ENCODE measurements at regions not wholly inside any gene's neighbourhood (a gene's known extent, or its start where the extent isn't known, plus 50 kb on each side); places are given as distances from the start of the nearest gene placed in this dataset.
"Not testable (repeated sequence)": the region's sequence is repeated elsewhere in the genome, so short reads cannot be mapped to it uniquely, and the experiment has no call there.

DNA sequence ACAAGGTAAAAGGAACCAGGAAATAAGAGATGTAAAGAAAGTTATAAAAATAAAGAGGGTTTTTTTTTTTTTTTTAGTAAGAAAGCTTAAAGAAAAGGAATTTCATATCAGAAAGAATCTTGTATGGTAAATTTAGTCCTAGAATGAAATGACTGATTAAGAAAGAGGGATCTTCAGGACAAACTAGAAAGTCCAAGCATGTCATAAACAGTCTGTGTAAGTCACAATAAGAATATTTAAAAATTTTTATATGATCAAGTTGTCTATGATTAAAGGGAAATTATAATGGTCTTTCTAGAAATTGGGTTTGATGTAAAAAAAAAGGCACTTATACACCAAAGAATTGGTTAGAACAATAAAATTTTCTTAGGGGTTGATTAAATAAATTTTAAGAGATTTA lies 289.5 kb downstream of the XPNPEP1 start:
- no peak for DNase-seq

GRCh38 chr10:109633017-109633416 lies 290.3 kb downstream of the XPNPEP1 start:
- DNase-seq = not testable (repeated sequence)

DNA sequence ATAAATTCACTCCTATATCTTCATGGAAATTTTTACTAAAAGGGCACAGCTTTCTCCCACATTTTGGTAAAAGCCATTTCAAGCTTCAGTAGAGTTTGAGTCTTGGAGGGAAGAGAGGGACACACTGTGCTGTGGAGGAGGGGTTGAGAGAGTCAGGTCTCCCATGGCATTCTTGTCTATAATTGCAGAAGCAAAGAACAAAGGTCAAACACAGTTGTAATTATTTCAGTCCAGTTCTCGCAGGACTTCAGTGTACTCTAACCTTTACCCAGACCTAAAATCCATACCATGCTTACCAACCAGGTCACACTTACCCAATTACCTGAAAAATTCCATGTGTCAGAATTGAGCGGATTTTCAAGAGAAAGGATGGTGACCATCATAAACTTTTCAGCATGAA lies 298.4 kb downstream of the XPNPEP1 start:
- DNase-seq = no peak

DNA sequence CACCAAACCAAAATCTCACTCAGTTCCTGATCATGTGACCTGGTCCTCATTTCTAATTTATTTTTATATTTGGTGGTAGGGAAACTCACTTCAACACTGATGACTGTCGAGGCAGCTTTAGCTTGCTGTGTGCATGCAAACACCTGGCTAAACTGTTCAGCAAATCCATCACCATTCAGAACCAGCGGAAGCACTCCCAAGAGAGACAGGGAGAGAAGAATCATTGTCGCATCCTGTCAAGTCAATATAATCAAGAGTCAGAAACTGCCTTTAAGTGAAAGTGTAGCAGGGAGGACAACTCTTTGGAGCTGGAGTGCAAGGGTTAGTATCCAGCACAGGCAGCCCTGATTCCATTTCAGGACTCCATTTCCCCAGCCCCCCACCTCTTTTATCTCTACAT lies 300.7 kb downstream of the XPNPEP1 start:
- no peak for DNase-seq

- DNase-seq = no peak
Measured at GRCh38 chr10:109620396-109620795, 302.9 kb downstream of the XPNPEP1 start.

- DNase-seq = no peak
Measured at GRCh38 chr10:109619914-109620313, 303.4 kb downstream of the XPNPEP1 start.

GRCh38 chr10:109618748-109619147 lies 304.6 kb downstream of the XPNPEP1 start:
- no peak for DNase-seq

DNA sequence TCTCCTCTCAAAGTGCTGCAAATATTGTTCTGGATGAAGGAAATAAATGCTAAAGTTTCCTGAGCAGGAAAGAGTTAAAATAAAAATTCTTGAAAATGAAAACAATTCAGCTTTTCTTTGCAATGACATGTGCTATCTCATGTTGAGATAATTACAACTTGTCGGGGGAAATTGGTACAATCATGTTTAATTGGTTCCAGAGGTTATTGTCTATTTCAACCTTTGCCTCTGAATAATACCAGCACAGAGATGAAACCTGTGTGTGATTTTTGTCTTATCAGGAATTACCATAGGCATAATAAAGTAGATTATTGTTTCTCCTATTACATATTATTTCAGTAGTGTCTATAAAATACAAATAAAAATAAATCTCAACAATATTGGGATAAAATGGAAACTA lies 305.0 kb downstream of the XPNPEP1 start:
- no peak for DNase-seq

DNA sequence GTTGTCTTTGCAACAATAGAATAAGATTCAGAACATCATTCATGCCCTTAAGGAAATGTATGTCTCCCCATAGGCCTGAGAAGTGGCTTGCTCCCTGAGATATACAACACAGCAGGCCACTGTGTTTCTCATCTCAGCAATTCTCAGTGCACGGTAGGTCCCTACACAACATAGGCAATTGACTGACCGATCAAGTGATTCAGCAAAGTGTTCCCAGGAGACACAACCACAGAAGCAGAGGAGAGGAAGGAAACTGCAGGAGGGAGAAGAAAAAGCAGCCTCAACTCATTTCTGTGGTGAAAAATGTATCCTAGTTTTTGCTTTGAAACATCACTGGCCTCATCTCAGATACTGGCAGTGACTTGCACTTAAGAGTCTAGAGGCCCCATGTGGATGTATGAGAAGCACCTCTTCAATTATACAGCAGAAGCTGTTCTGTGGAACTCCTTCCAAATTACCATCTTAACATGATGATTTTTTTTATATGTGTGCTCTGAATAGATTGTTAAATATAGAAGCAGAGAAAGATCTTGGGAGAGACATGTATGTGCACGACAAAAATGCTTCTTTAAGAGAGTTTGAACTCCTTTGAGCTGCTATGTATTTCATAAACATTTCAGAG lies 306.8 kb downstream of the XPNPEP1 start:
- DNase-seq = no peak

DNA sequence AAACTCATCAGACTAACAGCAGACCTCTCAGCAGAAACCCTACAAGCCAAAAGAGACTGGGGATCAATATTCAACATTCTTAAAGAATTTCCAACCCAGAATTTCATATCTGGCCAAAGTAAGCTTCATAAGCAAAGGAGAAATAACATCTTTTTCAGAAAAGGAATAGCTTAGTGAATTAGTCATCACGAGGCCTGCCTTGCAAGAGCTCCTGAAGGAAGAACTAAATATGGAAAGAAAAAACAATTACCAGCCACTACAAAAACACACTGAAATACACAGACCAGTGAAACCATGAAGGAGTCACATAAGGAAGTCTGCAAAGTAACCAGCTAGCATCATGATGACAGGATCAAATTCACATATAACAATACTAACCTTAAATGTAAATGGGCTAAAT lies 328.0 kb downstream of the XPNPEP1 start:
- not testable (repeated sequence) for DNase-seq

DNA sequence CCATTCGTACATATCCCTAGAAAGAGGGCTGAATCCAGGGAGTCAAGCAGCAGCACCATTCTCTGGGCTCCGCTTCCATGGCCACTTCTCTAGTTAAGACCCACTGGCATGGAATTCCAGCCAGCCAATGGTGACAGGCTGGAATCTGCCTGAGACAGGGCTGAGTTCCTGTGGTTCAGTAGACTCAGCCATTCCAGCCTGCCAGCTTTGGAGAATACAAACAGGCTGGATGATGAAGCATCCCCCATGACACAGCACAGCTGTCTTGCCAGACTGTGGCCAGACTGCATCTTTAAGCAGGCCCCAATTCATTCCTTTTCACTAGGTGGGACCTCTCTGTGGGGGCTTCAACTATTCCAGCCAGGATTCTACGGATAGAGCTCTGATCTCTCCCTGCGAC lies 329.6 kb downstream of the XPNPEP1 start:
- DNase-seq = no peak

GRCh38 chr10:109592391-109592790 lies 330.9 kb downstream of the XPNPEP1 start:
- no peak for DNase-seq

DNA sequence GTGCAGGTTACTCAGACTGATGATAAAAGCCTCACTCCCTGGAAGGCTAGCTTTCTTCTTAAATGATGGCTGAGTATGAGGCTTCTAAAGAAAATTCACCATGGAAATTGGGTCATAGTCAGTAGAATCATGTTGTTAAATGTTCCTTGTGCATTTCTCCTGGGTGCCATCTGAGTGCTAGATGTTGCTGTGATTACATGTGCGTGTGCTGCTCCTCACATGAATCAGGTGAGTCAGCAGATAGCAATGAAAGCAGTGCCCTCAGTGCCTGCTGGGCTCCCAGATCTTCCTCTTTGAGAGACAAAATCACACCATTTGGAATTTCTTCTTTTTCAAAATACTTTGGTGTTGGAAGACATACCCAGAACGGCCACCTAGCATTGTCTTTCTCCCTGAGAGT lies 331.7 kb downstream of the XPNPEP1 start:
- no peak for DNase-seq

DNA sequence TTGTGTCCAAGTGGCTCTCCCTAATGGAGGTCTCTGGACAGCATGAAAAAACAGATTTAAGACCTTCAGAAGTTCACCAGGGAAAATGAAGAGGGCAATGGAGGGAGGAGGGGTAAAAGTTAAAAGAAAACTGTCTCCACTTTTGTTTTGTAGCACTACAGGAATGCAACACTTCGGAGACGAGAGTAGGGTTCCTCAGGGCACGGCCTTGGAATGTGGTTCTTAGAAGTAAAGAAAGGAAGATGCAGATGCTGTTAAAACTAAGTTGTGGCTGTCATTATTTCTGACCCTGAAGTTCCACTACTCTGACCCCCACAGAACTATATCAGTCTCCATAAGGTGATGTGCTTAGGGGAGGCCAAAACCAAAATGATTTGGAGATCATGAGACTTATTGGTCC lies 335.1 kb downstream of the XPNPEP1 start:
- no peak for DNase-seq

DNA sequence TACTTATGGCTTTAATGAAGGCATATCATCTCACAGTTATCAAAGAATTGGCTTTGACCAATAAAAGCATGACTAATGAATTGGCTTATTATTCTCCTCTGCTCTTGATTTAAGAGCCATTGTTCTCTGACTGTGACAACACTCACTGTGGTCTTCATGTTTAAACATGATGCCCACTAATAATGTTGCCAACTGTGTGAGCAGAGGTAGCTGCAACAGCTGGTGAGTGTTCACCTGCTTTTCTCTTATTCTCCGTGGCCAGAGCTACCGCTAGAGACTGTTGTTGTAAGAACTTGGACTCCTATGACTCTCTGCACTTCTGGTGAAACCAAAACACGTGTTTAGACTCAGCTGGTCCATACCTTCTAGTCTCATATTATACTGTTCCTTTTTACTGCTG lies 335.9 kb downstream of the XPNPEP1 start:
- DNase-seq = no peak

DNA sequence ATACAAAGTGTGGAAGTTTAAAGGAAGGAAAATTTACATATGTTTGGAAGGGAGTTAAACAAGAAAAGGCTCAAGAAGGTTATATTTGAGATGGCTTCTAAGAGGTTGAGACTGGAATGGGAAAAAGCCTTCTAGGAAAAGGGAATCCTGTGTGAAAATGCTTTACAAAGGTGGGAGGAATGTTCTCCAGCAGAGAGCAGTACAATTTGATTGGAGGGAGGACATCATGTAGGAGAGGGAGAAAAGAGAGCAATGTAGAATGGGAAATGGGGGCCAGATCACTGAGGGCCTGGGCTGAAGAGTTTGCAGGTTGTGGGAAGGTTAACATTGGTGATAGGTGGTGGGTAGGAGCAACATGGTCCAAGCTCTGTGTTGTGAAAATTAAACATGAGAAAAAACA lies 366.9 kb downstream of the XPNPEP1 start:
- DNase-seq = no peak

DNA sequence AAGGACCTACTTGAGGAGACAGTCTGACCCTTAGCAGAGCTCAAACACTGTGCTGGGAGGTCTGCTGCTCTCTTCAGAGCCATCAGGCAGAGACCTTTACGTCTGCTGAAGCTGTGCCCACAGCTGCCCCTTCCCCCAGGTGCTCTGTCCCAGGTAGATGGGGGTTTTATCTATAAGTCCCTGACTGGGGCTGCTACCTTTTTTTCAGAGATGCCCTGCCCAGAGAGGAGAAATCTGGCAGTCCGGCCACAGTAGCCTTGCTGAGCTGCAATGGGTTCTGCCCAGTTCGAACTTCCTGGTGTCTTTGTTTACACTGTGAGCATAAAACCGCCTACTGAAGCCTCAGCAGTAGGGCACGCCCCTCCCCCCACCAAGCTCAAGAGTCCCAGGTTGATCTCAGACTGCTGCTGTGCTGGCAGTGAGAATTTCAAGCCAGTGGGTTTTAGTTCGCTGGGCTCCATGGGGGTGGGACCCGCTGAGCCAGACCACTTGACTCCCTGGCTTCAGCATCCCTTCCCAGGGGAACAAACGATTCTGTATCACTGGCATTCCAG lies 381.2 kb downstream of the XPNPEP1 start:
- not testable (repeated sequence) for DNase-seq

- no peak for DNase-seq
Measured at GRCh38 chr10:109534193-109534592, 389.1 kb downstream of the XPNPEP1 start.

DNA sequence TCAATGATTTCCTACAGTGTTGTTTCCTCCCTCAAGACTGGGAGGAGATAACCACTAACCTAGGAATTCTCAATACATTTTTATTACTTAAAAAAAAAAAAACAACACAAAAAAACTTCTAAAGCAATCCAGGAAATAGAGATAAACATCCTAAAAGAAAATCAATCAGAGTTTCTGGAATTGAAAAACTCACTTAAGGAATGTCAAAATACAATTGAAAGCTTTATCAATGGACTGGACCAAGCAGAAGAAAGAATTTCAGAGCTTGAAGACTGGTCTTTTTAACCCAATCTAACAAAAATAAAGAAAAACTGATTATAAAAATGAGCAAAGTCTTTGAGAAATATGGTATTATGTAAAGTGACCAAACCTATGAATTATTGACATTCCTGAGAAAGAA lies 394.1 kb downstream of the XPNPEP1 start:
- no peak for DNase-seq

- DNase-seq = no peak
Measured at GRCh38 chr10:109517748-109518147, 405.6 kb downstream of the XPNPEP1 start.

DNA sequence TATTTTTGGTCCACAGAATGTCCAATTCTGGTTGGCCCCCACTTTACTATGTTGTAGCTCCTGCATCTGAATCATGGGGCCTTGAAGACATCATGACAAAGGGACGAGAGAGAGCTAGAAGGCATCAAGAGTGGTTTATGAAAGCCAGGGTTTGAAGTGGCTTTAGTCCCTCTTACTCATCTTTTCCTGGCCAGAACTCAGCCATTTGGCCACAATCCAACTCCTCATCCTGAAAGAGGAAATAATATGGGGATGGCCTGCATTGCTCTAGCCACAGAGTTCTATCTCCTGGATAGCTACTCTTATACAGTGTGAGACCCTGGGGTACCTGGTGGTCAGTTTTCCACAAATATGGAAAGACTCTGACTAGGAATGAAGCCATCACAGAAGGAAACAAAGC lies 418.9 kb downstream of the XPNPEP1 start:
- no peak for DNase-seq

DNA sequence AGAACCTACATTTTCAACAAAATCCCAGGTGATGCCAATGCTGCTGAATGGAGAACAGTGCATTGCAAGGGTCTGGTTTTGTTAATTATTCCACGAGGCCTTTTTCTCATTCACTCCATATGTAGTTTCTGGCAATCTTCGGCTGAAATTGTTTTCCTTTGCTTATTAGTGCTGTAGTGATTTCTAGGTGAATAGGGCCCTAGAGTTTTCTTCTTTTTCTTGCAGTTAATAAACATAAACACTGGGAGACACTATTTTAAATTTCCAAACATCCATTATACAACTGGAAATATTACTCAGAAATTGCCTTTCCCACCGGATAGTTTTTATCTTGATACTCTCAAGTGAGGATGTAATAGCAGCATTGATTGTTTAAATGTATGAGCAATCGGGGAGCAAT lies 435.6 kb downstream of the XPNPEP1 start:
- no peak for DNase-seq

DNA sequence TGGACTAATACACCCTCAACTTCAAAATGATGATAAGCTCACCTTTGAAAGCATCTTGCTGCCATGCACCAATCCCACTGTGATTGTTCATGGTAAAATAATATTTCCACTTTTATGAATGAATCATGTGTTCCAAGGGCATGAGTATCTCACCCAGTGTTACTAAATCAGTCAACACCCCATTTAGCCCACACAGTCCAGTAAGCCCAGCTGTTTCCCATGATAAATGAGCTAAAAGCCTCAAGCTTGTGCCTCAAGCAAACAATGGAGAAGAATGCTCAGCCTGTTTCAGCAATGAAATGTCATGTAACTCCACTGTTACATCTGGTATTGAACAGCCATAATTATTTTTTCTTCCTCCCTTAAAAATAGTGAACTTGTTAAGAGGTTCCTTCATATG lies 442.5 kb downstream of the XPNPEP1 start:
- no peak for DNase-seq

- DNase-seq = no peak
Measured at GRCh38 chr10:109475711-109476421, 447.4 kb downstream of the XPNPEP1 start.

DNA sequence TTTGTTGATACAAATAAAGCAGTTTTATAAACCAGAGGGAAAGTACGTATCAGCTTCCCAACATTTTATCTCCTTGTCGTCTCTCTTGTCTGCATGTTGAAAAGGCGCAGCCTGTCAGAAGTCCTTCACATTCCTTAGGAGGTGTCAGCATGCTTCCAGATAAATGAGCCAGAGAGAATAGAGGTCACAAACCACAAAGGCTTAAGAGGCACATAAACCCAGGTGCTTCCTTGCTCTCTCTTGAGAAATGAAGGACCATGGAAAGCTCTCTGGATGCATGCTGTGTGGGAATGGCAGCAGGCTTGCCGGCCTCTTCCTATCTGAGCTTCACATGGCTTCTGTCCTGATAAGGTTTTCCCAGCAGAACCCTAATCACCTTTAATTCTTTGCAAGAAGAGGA lies 448.5 kb downstream of the XPNPEP1 start:
- no peak for DNase-seq
